HG02840 (cell line): ENCODE measurements at regions not wholly inside any gene's neighbourhood (a gene's known extent, or its start where the extent isn't known, plus 50 kb on each side); places are given as distances from the start of the nearest gene placed in this dataset.

Source experiments
- ATAC-seq: cut with Tn5 transposase; IDR thresholded peaks from one replicate; pipeline ENCODE4 v1.9.1; 2021; ENCODE audit warnings: mild to moderate bottlenecking, moderate library complexity, moderate number of reproducible peaks; ENCODE audit not compliant: unreplicated experiment, low FRiP score

- no peak for ATAC-seq
These were observed 377.8 kb downstream of the CHSY3 start for GRCh38 chr5:130282049-130282448.

- ATAC-seq, result no peak
These were observed 376.4 kb downstream of the CHSY3 start for GRCh38 chr5:130280528-130281217.

DNA sequence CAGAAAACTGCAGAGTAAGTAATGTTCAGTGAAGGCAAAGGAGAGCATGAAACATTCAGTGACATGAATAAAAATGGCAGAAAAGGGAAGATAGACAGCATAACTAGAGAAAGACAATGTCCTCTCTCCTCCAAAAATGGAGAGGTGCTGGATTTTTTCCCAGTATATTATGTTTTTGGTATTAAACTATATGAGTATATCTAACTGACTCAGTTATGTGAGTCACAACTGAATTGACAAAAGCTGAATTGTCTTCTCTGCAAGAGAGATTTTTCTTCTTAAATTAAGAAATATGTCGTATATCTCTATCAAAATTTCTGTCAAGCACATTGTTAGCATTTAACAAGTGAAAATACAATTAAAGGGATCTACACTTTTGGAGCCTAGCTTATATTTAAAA, 375.1 kb downstream of the CHSY3 start:
- ATAC-seq, result no peak

DNA sequence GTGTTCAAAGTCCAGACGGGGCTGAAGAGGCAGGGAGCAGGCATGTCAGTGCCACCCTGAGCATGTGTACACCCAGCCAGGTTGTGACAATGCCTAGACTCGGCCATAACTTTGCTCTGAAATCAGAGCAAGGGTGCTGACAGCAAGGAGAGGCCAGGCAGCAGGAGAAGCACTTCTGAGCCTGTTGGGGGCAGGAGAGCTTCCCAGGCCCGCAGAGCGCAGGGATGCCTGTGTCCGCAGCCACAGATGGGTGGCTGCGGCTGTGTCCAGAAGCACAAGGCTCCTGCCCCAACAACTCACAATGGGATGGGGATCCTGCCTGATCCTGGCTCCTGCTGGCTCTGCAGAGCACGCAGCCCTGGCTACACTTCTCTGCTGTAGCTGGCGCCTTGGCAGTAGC, 373.9 kb downstream of the CHSY3 start:
- ATAC-seq, result no peak

DNA sequence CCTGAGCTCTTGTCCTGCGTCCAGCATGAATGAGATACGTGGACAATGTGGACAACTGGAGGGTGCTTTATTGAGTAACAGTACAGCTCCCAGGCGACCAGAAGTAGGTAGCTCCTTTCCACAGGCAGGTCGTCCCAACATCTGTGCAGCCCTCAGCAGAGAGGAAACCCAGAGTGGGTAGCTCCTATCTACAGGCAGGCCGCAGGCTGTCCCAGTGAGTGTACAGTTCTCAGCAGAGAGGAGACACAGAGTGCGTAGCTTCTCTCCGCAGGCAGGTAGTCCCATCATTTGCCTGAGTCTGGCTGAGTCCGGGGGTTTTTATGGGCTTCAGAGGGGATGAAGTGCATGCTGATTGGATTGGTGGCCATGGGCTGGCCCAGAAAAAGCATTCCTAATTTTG, 373.3 kb downstream of the CHSY3 start:
- no peak for ATAC-seq

- ATAC-seq, result no peak
These were observed 372.7 kb downstream of the CHSY3 start for GRCh38 chr5:130277002-130277401.

DNA sequence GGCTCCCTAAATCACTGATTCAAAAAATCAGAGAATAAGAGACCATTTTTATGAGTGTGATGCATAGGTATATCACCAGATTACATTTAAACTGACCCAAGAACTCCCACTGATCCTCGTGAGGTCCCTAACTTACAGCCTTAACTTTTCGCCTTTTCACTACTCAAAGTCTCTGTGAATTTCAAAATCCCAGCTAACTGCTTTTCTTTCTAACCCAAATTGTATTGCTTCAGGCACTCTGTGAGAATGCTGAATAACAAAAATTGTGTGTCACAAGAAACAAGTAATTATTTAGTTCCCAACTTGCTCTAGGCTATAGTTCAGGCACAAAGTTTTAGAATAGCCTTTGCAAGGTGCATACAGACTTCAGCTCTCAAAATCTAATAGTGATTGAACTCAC, 368.6 kb downstream of the CHSY3 start:
- ATAC-seq, result no peak

DNA sequence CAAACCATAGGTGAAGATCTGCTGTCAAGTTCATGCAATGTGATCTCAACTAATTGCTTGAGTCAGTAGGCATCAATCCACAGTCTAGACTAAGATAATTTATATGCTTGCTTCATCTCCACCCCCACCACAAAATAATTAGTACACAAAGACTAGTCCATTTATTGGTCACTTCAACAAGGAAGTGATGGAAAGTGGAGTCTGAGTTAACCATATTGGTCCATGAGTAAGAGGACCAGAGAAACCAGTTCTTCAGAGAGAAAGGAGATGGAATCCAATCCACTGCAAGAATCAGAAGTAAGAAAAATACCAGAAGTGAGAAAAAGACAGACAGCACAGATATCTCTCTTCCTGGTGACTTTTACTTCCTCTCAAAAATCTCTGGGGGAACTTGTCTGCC, 366.5 kb downstream of the CHSY3 start:
- ATAC-seq, result no peak

GRCh38 chr5:130268489-130268888, 364.2 kb downstream of the CHSY3 start:
- ATAC-seq, result no peak

- no peak for ATAC-seq
These were observed 363.7 kb downstream of the CHSY3 start for GRCh38 chr5:130267926-130268325.

DNA sequence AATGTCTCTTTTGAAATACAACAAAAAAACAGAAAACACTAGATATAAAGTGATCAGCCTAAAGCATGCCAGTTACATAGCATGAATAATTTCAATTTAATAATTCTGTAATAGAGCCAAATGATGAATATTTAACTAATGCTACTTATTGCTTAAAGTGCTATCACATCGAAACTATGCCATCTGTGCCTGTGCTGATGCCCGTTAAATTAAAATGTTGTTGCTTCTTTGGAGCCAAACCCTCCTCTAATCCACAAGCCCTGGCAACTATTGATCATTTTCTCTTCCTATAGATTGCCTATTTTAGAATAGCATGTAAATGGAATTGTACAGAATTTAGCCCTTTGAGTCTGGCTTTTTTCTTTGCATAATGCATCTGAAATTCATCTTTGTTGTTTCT, 356.2 kb downstream of the CHSY3 start:
- ATAC-seq, result no peak

GRCh38 chr5:130251931-130252330, 347.7 kb downstream of the CHSY3 start:
- no peak for ATAC-seq

GRCh38 chr5:130243641-130244040, 339.4 kb downstream of the CHSY3 start:
- ATAC-seq, result no peak

DNA sequence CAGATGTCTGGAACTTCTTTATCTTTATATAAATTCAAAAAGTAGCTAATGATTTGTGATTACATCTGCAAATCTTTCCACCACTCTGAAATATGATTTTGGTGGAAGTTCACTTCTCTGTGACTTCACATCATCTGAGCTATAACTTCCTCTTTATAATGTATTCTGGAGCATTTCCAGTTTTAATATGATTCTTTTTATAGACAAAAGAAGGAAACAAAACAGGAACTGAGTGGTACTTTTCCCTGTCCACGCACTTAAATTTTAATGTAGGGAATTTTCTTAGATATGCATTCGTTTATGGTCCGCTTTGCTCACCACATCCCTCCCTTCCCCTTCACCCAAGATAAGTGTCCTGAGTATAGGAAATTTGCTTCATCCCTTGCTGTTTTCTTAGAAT, 333.5 kb downstream of the CHSY3 start:
- ATAC-seq, result no peak
